ENCODE measurements at regions not wholly inside any gene's neighbourhood (a gene's known extent, or its start where the extent isn't known, plus 50 kb on each side); places are given as distances from the start of the nearest gene placed in this dataset.
"Not testable (repeated sequence)": the region's sequence is repeated elsewhere in the genome, so short reads cannot be mapped to it uniquely, and the experiment has no call there.

DNA sequence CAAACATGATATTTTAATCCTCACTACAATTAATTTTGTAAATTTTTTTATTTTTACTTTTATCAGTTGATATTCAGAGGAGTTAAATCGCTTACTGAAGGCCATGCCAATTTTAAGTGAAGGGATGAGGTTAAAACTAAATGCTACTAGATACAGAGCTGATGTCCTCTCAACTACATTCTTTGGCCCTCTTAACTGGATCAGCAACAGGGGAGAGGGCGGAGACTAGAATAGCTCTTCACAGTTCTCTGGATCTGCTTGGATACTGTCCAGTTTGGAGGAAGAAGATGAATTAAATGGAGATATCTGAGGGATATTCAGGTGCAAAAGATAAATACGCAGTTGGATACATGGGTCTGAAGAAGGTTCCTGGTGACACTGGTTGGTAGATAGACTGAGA lies 85.6 kb upstream of the LYSMD4 start:
- DNase-seq: no peak
- Mint-ChIP-seq H3K36me3 (ENCODE audit: low read depth) (peaks cover 55% of the 10 kb centered on the region), H3K4me3 (no peak overlapping the region), H3K27me3 (ENCODE audit: low read depth) (no peaks in the 10 kb centered on the region), H3K4me1 (ENCODE audit: low read depth) (peaks cover 20% of the 10 kb centered on the region), H3K9me3 (peaks cover under 1% of the 10 kb centered on the region), H3K27ac (no peak overlapping the region)
- CTCF ChIA-PET: no interaction called here
- intact Hi-C loops (cut with micrococcal nuclease): no loop called here

DNA sequence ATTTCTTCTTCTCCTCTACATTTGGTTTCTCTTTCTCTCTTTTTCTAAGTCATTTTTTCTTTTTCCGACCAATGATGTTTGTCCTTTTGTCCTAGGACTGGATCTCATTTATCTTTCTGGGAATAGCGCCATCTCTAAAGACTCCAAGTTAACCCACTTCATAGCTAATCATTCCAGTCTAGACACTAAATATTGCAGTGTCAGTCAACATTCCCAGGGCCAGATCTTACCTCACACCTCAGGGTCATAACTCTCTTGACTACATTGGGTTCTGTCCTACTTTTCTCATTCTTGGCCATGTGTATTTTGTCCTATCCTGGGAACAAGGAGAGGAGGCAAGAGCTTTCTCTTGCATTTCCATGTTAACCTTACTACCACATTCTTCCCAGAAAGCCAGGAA lies 83.6 kb upstream of the LYSMD4 start:
- CTCF ChIA-PET; H3K27ac Mint-ChIP-seq; intact Hi-C loops (cut with micrococcal nuclease); H3K4me3 Mint-ChIP-seq; DNase-seq; H3K27me3 Mint-ChIP-seq (ENCODE audit: low read depth); H3K9me3 Mint-ChIP-seq: not testable (repeated sequence)
- Mint-ChIP-seq H3K36me3 (ENCODE audit: low read depth) (peaks cover 60% of the 10 kb centered on the region), H3K4me1 (ENCODE audit: low read depth) (peaks cover 28% of the 10 kb centered on the region)

DNA sequence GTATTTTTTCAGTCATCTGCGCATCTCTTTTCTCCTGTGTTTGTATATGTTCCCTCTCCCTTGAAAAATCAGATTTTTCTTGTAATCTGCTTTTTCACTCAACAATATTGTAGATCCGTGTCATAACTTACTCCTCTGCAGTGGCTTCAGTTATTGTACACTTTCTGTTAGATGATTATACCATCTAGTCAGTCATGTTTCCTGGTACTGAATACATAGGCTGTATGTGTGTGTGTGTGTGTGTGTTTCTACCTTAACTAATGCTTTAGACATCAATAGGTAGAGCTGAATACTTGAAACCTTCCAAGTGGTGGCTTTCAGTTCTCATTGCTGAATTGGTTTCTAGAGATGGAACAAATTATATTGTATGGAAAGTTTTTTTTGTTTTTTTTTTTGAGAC lies 77.4 kb upstream of the LYSMD4 start:
- H3K27me3 Mint-ChIP-seq (ENCODE audit: low read depth); DNase-seq; H3K9me3 Mint-ChIP-seq: not testable (repeated sequence)
- Mint-ChIP-seq H3K4me3 (peak overlapping the region; percentile 74), H3K27ac (peak overlapping the region; percentile 94), H3K36me3 (ENCODE audit: low read depth) (peaks cover 43% of the 10 kb centered on the region), H3K4me1 (ENCODE audit: low read depth) (peaks cover 33% of the 10 kb centered on the region)
- intact Hi-C loops (cut with micrococcal nuclease): loop anchor here (1.0 kb wide), 2 partner anchors 16 to 35 kb away; no protein-coding TSS in a partner anchor
- CTCF ChIA-PET: interaction anchor here (0.6 to 1.0 kb wide), 2 partner anchors 11 to 12 kb away, joined by 3 to 5 read pairs; no protein-coding TSS in a partner anchor

DNA sequence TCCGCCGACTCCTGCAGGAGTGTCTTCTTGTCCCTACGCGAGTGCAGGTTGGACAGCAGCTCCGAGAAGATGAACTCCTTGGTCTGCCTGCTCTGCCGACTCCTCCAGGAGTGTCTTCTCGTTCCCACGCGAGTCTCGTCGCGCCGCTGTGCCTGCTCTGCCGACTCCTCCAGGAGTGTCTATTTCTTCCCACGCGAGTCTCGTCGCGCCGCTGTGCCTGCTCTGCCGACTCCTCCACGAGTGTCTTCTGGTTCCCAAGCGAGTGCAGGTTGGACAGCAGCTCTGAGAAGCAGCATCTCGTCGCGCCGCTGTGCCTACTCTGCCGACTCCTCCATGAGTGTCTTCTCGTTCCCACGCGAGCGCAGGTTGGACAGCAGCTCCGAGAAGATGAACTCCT lies 66.6 kb upstream of the LYSMD4 start:
- H3K9me3 Mint-ChIP-seq; H3K4me3 Mint-ChIP-seq; H3K4me1 Mint-ChIP-seq (ENCODE audit: low read depth); H3K36me3 Mint-ChIP-seq (ENCODE audit: low read depth); DNase-seq; H3K27me3 Mint-ChIP-seq (ENCODE audit: low read depth); intact Hi-C loops (cut with micrococcal nuclease); H3K27ac Mint-ChIP-seq: not testable (repeated sequence)
- CTCF ChIA-PET: interaction anchor here (0.7 kb wide), 1 partner anchor 109 kb away, joined by 3 read pairs; no protein-coding TSS in a partner anchor

DNA sequence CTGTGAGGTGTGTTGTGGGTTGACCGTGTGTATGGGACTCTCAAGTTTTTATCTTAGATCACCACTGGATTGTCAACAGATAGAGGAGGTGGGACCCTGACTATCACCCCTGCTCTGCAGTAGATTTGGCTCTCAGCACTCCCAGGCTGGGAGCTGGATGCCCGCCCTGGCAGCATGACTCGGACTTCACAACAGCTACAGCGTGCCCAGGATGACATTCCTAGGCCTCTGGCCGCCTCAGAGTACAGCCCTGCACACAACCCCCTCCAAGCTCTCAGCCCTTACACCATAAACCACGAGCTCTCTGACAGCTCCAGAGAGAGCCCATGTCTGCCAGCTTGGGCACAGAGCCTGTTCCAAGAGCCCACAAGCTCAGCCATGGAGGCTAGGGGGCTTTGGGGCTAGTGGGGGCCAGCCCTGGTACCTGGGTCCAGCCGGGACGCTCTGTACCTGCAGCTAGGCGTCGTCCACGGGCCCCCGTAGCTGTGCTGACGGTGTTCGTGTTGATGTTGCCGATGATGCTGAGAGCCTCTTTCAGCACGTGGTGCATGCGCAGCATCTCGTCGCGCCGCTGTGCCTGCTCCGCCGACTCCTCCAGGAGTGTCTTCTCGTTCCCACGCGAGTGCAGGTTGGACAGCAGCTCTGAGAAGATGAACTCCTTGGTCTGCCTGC lies 66.1 kb upstream of the LYSMD4 start:
- H3K9me3 Mint-ChIP-seq; H3K36me3 Mint-ChIP-seq (ENCODE audit: low read depth); H3K27ac Mint-ChIP-seq; H3K4me3 Mint-ChIP-seq; H3K4me1 Mint-ChIP-seq (ENCODE audit: low read depth); DNase-seq; intact Hi-C loops (cut with micrococcal nuclease); H3K27me3 Mint-ChIP-seq (ENCODE audit: low read depth): not testable (repeated sequence)
- CTCF ChIA-PET: interaction anchor here (0.6 to 1.4 kb wide), 3 partner anchors 21 to 110 kb away, joined by 3 to 6 read pairs (median 3); no protein-coding TSS in a partner anchor

DNA sequence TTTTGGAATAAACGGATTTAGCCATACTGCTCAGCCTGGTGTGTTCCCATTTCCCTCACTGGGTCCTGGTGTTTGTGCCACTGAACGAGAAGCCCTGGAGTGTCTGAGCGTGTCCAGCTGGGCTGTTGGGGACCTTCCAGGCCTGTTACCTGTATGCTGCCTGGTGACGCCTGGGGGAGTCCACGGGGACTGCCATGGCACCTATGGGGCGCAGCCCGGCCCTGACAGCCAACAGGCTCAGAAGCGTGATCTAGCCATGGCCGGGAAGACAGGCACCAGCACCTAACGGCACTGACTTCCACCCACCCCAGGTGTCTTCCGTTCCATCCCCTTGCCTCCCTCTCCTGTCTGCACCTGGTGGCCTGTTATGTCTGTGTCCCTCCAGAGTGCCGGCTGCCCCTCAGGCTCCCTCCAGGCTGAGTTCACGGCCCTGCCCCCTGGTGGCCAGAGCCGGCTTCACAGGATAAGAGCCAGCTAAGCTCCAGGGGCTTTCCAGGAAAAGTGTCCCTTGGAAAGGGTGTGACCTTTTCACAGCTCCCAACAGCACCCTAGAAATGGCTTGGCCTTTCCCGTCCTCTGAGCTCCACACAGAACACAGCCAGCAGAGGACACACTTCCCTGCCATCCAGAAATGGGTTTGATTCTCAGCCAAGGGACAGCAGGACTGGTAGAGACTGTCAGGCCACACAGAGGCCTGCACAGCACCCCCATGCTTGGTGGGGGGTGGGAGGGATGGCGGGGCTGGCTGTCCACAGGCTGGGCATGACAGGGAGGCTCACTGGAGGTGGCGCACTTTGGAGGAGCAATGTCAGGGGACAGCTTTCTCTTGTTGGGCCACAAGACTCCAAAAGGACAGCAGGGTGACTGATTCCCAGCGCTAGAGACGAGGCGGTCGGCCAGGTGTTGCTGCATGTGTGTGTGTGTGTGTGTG lies 64.0 kb upstream of the LYSMD4 start:
- H3K27ac Mint-ChIP-seq; CTCF ChIA-PET; H3K27me3 Mint-ChIP-seq (ENCODE audit: low read depth); H3K9me3 Mint-ChIP-seq; DNase-seq; H3K4me3 Mint-ChIP-seq; H3K4me1 Mint-ChIP-seq (ENCODE audit: low read depth); H3K36me3 Mint-ChIP-seq (ENCODE audit: low read depth); intact Hi-C loops (cut with micrococcal nuclease): not testable (repeated sequence)

DNA sequence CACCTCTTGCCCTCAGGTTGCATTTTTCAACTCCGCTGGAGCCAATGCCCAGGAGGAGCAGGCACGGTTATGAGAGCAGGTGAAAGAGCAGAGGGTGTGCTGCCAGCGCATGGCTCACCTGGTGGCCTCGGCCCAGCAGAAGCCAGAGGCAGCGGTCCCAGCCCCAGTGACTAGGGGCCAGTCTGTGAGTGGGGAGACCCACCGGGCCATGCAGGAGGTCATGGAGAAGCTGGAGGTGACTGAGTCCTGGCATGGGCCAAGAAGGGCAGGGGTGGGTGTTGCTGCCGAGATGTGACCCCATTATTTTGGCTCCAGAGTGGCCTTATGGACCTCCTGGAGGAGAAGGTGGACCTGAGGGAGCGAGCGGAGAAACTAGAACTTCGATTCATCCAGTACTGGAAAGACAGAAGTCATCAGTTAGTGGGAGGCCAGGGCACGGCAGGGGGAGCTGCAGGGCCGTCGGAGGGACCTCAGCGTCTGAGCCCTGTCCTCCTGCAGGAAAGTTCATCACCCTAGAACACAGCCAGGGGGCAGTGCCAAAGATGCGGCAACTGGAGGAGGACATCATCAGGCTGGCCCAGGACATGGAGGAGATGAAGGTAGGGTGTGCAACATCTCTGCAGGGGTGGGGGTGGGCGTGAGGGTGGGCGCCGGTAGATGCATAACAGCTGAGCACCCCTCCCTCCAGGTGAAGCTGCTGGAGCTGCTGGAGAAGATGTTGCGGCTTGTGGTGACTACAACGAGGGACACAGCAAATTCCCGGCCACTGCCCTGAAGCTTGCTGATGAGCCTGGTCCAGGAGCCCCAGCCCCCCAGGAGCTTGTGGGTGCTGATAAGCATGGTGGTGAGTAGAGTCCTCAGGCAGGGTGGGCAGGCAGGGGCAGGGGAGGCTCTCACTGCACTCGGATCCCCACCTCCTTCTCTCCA lies 58.9 kb upstream of the LYSMD4 start:
- intact Hi-C loops (cut with micrococcal nuclease): loop anchor here (5.0 kb wide), 1 partner anchor 120 kb away; no protein-coding TSS in a partner anchor
- H3K9me3 Mint-ChIP-seq; H3K27me3 Mint-ChIP-seq (ENCODE audit: low read depth); H3K4me3 Mint-ChIP-seq; CTCF ChIA-PET; H3K27ac Mint-ChIP-seq; H3K4me1 Mint-ChIP-seq (ENCODE audit: low read depth); H3K36me3 Mint-ChIP-seq (ENCODE audit: low read depth); DNase-seq: not testable (repeated sequence)

DNA sequence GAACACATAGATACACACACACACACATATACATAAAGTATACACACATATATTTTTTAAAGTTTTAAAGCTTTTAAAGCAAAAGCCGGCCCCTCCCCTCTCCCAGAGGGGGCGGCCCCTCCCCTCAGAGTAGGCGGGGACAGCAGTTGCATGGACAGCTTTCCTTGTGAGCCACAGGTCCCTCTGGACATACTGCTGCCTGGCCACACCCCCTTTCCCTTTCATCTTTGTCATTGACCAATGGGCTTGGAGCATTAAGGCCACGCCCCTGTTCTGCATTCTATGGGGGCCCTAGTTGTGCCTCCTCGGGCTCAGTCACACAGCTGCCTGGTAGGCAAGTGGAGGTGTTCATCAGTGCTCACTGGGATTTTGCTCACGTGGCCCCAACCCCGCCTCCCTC lies 57.5 kb upstream of the LYSMD4 start:
- CTCF ChIA-PET; H3K9me3 Mint-ChIP-seq; H3K4me1 Mint-ChIP-seq (ENCODE audit: low read depth); H3K27ac Mint-ChIP-seq; DNase-seq; H3K36me3 Mint-ChIP-seq (ENCODE audit: low read depth); H3K27me3 Mint-ChIP-seq (ENCODE audit: low read depth); H3K4me3 Mint-ChIP-seq: not testable (repeated sequence)
- intact Hi-C loops (cut with micrococcal nuclease): loop anchor here (5.0 kb wide), 1 partner anchor 122 kb away; no protein-coding TSS in a partner anchor

DNA sequence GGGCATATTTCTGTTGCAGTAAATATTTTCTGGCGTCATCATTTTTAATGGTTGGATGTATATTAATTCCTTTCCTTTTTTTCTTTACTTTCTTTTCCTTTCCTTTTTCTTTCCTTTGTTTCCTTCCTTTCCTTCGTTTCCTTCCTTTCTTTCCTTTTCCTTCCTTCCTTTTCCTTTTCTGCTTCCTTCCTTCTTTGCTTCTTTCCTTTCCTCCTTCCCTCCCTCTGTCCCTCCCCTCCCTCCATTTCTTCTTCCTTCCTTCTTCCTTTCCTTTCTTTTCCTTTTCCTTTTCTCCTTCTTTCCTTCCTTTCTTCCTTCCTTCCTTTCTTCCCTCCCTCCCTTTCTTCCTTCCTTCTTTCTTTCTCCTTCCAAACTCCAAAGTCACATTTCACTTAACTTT lies 54.9 kb upstream of the LYSMD4 start:
- H3K27me3 Mint-ChIP-seq (ENCODE audit: low read depth): peaks cover 8% of the 10 kb centered on the region
- intact Hi-C loops (cut with micrococcal nuclease): no loop called here
- H3K4me1 Mint-ChIP-seq (ENCODE audit: low read depth): no peaks in the 10 kb centered on the region
- CTCF ChIA-PET: no interaction called here
- H3K9me3 Mint-ChIP-seq: no peaks in the 10 kb centered on the region
- no peak overlapping the region for H3K27ac Mint-ChIP-seq
- no peak overlapping the region for H3K4me3 Mint-ChIP-seq
- peaks cover 3% of the 10 kb centered on the region for H3K36me3 Mint-ChIP-seq (ENCODE audit: low read depth)
- no peak for DNase-seq

DNA sequence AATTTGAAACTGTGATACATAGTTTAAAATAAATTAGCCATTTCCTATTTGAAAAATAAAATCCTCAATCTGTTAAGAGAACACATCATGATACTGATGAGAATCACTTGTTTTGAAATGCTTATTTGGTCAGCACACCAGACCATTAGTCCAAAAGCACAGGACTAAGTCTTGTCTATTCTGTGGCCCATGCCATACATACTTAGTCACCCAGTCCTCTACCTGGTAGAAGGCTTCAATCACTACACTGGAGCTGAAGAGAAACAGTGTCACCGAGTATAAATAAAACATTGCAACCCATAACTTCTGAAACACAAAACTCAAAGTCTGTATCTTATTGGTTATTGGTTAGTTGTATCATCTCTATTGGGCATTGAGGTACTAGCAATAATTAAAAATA lies 51.6 kb upstream of the LYSMD4 start:
- H3K4me3 Mint-ChIP-seq, CTCF ChIA-PET: not testable (repeated sequence)

DNA sequence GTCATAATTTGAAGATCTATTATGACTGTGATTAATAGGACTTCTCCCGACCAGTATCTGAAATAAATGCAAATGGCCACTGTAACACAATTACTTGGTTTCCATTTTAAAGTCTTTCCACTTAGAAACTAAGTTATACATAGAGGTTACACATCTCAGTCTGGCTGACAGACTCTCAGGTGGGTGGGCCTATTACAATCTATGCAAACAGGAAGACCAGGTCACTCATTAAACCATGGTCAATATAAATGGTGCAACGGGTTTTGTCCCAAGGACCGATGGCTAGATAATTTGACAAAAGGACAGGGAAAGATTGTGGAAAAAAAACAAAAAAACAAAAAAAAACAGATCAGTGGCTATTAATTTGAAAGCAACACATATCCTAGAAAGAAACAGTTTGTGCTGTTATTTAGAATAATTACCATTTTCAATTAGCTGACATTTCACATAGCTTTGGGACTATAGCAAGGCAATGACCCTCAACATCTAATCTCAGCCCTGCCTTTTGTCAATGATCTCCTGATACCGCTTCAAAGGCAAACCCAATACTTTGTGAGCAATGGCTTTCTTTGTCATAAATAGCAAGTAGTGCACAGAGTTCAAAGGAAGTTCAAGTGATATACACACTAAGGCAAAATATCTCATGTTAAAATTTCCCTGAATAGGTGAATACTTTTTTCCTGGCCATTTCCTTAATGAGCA lies 50.8 kb upstream of the LYSMD4 start:
- H3K27ac Mint-ChIP-seq; CTCF ChIA-PET; H3K36me3 Mint-ChIP-seq (ENCODE audit: low read depth); H3K4me1 Mint-ChIP-seq (ENCODE audit: low read depth); DNase-seq; H3K9me3 Mint-ChIP-seq; H3K4me3 Mint-ChIP-seq; intact Hi-C loops (cut with micrococcal nuclease); H3K27me3 Mint-ChIP-seq (ENCODE audit: low read depth): not testable (repeated sequence)

More for the DNA sequence above, 51.6 kb upstream of the LYSMD4 start:
- H3K4me1 Mint-ChIP-seq (ENCODE audit: low read depth); DNase-seq; intact Hi-C loops (cut with micrococcal nuclease); H3K27ac Mint-ChIP-seq; H3K9me3 Mint-ChIP-seq; H3K36me3 Mint-ChIP-seq (ENCODE audit: low read depth); H3K27me3 Mint-ChIP-seq (ENCODE audit: low read depth): not testable (repeated sequence)
